ENCODE measurements at regions not wholly inside any gene's neighbourhood (a gene's known extent, or its start where the extent isn't known, plus 50 kb on each side); places are given as distances from the start of the nearest gene placed in this dataset.

GRCh38 chr2:228344531-228344930 is 163.0 kb upstream of the SPHKAP start:
- no peak overlapping the region for H3K27ac Mint-ChIP-seq
- H3K36me3 Mint-ChIP-seq (ENCODE audit: low read depth), result no peaks in the 10 kb centered on the region
- CTCF ChIA-PET, result no interaction called here
- H3K4me1 Mint-ChIP-seq, result no peaks in the 10 kb centered on the region
- H3K4me3 Mint-ChIP-seq, result no peak overlapping the region
- DNase-seq, result no peak
- H3K9me3 Mint-ChIP-seq, result peaks cover 2% of the 10 kb centered on the region
- POLR2A ChIA-PET, result no interaction called here
- H3K27me3 Mint-ChIP-seq, result no peaks in the 10 kb centered on the region

GRCh38 chr2:228339525-228339924 is 158.0 kb upstream of the SPHKAP start:
- H3K9me3 Mint-ChIP-seq, result peaks cover 2% of the 10 kb centered on the region
- H3K36me3 Mint-ChIP-seq (ENCODE audit: low read depth), result no peaks in the 10 kb centered on the region
- CTCF ChIA-PET, result no interaction called here
- H3K27ac Mint-ChIP-seq, result no peak overlapping the region
- no peaks in the 10 kb centered on the region for H3K27me3 Mint-ChIP-seq
- no peaks in the 10 kb centered on the region for H3K4me1 Mint-ChIP-seq
- DNase-seq, result no peak
- no peak overlapping the region for H3K4me3 Mint-ChIP-seq
- POLR2A ChIA-PET, result no interaction called here

GRCh38 chr2:228334180-228334579 is 152.7 kb upstream of the SPHKAP start:
- Mint-ChIP-seq H3K27ac (no peak overlapping the region), H3K36me3 (ENCODE audit: low read depth) (no peaks in the 10 kb centered on the region), H3K27me3 (no peaks in the 10 kb centered on the region), H3K4me3 (no peak overlapping the region), H3K4me1 (no peaks in the 10 kb centered on the region), H3K9me3 (no peaks in the 10 kb centered on the region)
- DNase-seq, result no peak
- POLR2A ChIA-PET, result no interaction called here
- CTCF ChIA-PET, result interaction anchor here (0.5 kb wide), 1 partner anchor 65 kb away, joined by 3 read pairs; no protein-coding TSS in a partner anchor

GRCh38 chr2:228329282-228329681 is 147.8 kb upstream of the SPHKAP start:
- DNase-seq, result no peak
- ChIA-PET CTCF (interaction anchor here (1.0 kb wide), 1 partner anchor 8 kb away, joined by 3 read pairs; no protein-coding TSS in a partner anchor), POLR2A (no interaction called here)
- H3K27ac Mint-ChIP-seq, result no peak overlapping the region
- no peaks in the 10 kb centered on the region for H3K27me3 Mint-ChIP-seq
- no peaks in the 10 kb centered on the region for H3K36me3 Mint-ChIP-seq (ENCODE audit: low read depth)
- H3K4me3 Mint-ChIP-seq, result no peak overlapping the region
- H3K4me1 Mint-ChIP-seq, result no peaks in the 10 kb centered on the region
- H3K9me3 Mint-ChIP-seq, result peaks cover 9% of the 10 kb centered on the region

GRCh38 chr2:228321015-228321414 is 139.5 kb upstream of the SPHKAP start:
- CTCF ChIA-PET, result interaction anchor here (0.7 kb wide), 1 partner anchor 26 kb away, joined by 3 read pairs; no protein-coding TSS in a partner anchor
- H3K4me1 Mint-ChIP-seq, result no peaks in the 10 kb centered on the region
- H3K4me3 Mint-ChIP-seq, result no peak overlapping the region
- H3K36me3 Mint-ChIP-seq (ENCODE audit: low read depth), result no peaks in the 10 kb centered on the region
- no peak for DNase-seq
- no peak overlapping the region for H3K27ac Mint-ChIP-seq
- POLR2A ChIA-PET, result no interaction called here
- peaks cover under 1% of the 10 kb centered on the region for H3K9me3 Mint-ChIP-seq
- no peaks in the 10 kb centered on the region for H3K27me3 Mint-ChIP-seq

- H3K9me3 Mint-ChIP-seq, result no peaks in the 10 kb centered on the region
- no peak overlapping the region for H3K4me3 Mint-ChIP-seq
- DNase-seq, result no peak
- no peaks in the 10 kb centered on the region for H3K36me3 Mint-ChIP-seq (ENCODE audit: low read depth)
- ChIA-PET CTCF (no interaction called here), POLR2A (no interaction called here)
- H3K27me3 Mint-ChIP-seq, result no peaks in the 10 kb centered on the region
- H3K4me1 Mint-ChIP-seq, result no peaks in the 10 kb centered on the region
- H3K27ac Mint-ChIP-seq, result no peak overlapping the region
These were observed 136.7 kb upstream of the SPHKAP start for GRCh38 chr2:228318218-228318617.

GRCh38 chr2:228312172-228312571 is 130.7 kb upstream of the SPHKAP start:
- H3K4me3 Mint-ChIP-seq, result no peak overlapping the region
- CTCF ChIA-PET, result no interaction called here
- no peaks in the 10 kb centered on the region for H3K4me1 Mint-ChIP-seq
- no peaks in the 10 kb centered on the region for H3K9me3 Mint-ChIP-seq
- H3K27me3 Mint-ChIP-seq, result no peaks in the 10 kb centered on the region
- POLR2A ChIA-PET, result no interaction called here
- DNase-seq, result no peak
- no peak overlapping the region for H3K27ac Mint-ChIP-seq
- no peaks in the 10 kb centered on the region for H3K36me3 Mint-ChIP-seq (ENCODE audit: low read depth)

- no peaks in the 10 kb centered on the region for H3K36me3 Mint-ChIP-seq (ENCODE audit: low read depth)
- CTCF ChIA-PET, result no interaction called here
- H3K4me3 Mint-ChIP-seq, result no peak overlapping the region
- H3K9me3 Mint-ChIP-seq, result peaks cover 5% of the 10 kb centered on the region
- no peak overlapping the region for H3K27ac Mint-ChIP-seq
- no peaks in the 10 kb centered on the region for H3K4me1 Mint-ChIP-seq
- H3K27me3 Mint-ChIP-seq, result no peaks in the 10 kb centered on the region
- no peak for DNase-seq
- POLR2A ChIA-PET, result no interaction called here
These were observed 122.5 kb upstream of the SPHKAP start for GRCh38 chr2:228303960-228304359.

GRCh38 chr2:228283491-228284171 is 102.1 kb upstream of the SPHKAP start:
- ChIA-PET CTCF (no interaction called here), POLR2A (no interaction called here)

GRCh38 chr2:228282376-228282775 is 100.9 kb upstream of the SPHKAP start:
- no peaks in the 10 kb centered on the region for H3K36me3 Mint-ChIP-seq (ENCODE audit: low read depth)
- H3K9me3 Mint-ChIP-seq, result peaks cover 3% of the 10 kb centered on the region
- H3K4me3 Mint-ChIP-seq, result no peak overlapping the region
- ChIA-PET POLR2A (no interaction called here), CTCF (no interaction called here)
- no peaks in the 10 kb centered on the region for H3K27me3 Mint-ChIP-seq
- DNase-seq, result no peak
- no peak overlapping the region for H3K27ac Mint-ChIP-seq
- H3K4me1 Mint-ChIP-seq, result no peaks in the 10 kb centered on the region

More at GRCh38 chr2:228283491-228284171, 102.1 kb upstream of the SPHKAP start:
- H3K9me3 Mint-ChIP-seq, result peaks cover 3% of the 10 kb centered on the region
- no peaks in the 10 kb centered on the region for H3K27me3 Mint-ChIP-seq
- DNase-seq, result no peak
- no peak overlapping the region for H3K4me3 Mint-ChIP-seq
- H3K27ac Mint-ChIP-seq, result no peak overlapping the region
- no peaks in the 10 kb centered on the region for H3K36me3 Mint-ChIP-seq (ENCODE audit: low read depth)
- H3K4me1 Mint-ChIP-seq, result no peaks in the 10 kb centered on the region

- no peak overlapping the region for H3K4me3 Mint-ChIP-seq
- no peak for DNase-seq
- H3K9me3 Mint-ChIP-seq, result peaks cover 3% of the 10 kb centered on the region
- no peaks in the 10 kb centered on the region for H3K27me3 Mint-ChIP-seq
- H3K36me3 Mint-ChIP-seq (ENCODE audit: low read depth), result no peaks in the 10 kb centered on the region
- ChIA-PET CTCF (no interaction called here), POLR2A (no interaction called here)
- no peaks in the 10 kb centered on the region for H3K4me1 Mint-ChIP-seq
- H3K27ac Mint-ChIP-seq, result no peak overlapping the region
These were observed 91.7 kb upstream of the SPHKAP start for GRCh38 chr2:228273159-228273558.

GRCh38 chr2:228269351-228269750 is 87.9 kb upstream of the SPHKAP start:
- Mint-ChIP-seq H3K36me3 (ENCODE audit: low read depth) (no peaks in the 10 kb centered on the region), H3K27ac (no peak overlapping the region), H3K9me3 (no peaks in the 10 kb centered on the region), H3K4me1 (no peaks in the 10 kb centered on the region), H3K4me3 (no peak overlapping the region), H3K27me3 (no peaks in the 10 kb centered on the region)
- no peak for DNase-seq
- CTCF ChIA-PET, result no interaction called here
- POLR2A ChIA-PET, result no interaction called here

GRCh38 chr2:228268756-228269155 is 87.3 kb upstream of the SPHKAP start:
- H3K27me3 Mint-ChIP-seq, result no peaks in the 10 kb centered on the region

GRCh38 chr2:228268301-228268700 is 86.8 kb upstream of the SPHKAP start:
- Mint-ChIP-seq H3K4me1 (no peaks in the 10 kb centered on the region), H3K27ac (no peak overlapping the region), H3K4me3 (no peak overlapping the region), H3K27me3 (no peaks in the 10 kb centered on the region), H3K9me3 (no peaks in the 10 kb centered on the region), H3K36me3 (ENCODE audit: low read depth) (no peaks in the 10 kb centered on the region)
- DNase-seq, result no peak
- ChIA-PET POLR2A (no interaction called here), CTCF (no interaction called here)

More at GRCh38 chr2:228268756-228269155, 87.3 kb upstream of the SPHKAP start:
- Mint-ChIP-seq H3K36me3 (ENCODE audit: low read depth) (no peaks in the 10 kb centered on the region), H3K9me3 (no peaks in the 10 kb centered on the region), H3K4me1 (no peaks in the 10 kb centered on the region), H3K27ac (no peak overlapping the region), H3K4me3 (no peak overlapping the region)
- ChIA-PET POLR2A (no interaction called here), CTCF (no interaction called here)
- no peak for DNase-seq
